Keratinocyte (primary cell): ENCODE measurements at regions not wholly inside any gene's neighbourhood (a gene's known extent, or its start where the extent isn't known, plus 50 kb on each side); places are given as distances from the start of the nearest gene placed in this dataset.

ENCODE experiments used
- DNase-seq: peaks from one replicate; pipeline ENCODE4 v3.0.0-alpha.2; 2011; ENCODE audit warnings: low read depth, missing footprints, low spot score
- FAIRE-seq: peaks from 2 replicates; lab custom pipeline; 2011; peaks lifted over from hg19 to GRCh38; lab: Jason Lieb, UNC
- H2AFZ ChIP-seq: 2 replicates; pipeline ENCODE4 v1.6.0; 2012; ENCODE audit warnings: low read length, control low read depth, inconsistent platforms; ENCODE audit not compliant: control insufficient read depth
- H3K27ac ChIP-seq: 2 replicates; pipeline ENCODE4 v1.5.1; 2011; ENCODE audit warnings: low read length; ENCODE audit not compliant: control insufficient read depth, insufficient read depth
- H3K27me3 ChIP-seq: 3 replicates; pipeline ENCODE4 v1.6.0; 2011; ENCODE audit warnings: low read length; ENCODE audit not compliant: control insufficient read depth, insufficient read depth; ENCODE audit errors: extremely low read depth
- H3K36me3 ChIP-seq, 2 experiments: 2 replicates in 1 of 2; 3 replicates in 1 of 2; pipeline ENCODE4 v1.5.1; 2011; ENCODE audit warnings: low read length in 2 of 2, mild to moderate bottlenecking in 1 of 2; ENCODE audit not compliant: control insufficient read depth in 2 of 2, insufficient read depth in 2 of 2; ENCODE audit errors: extremely low read depth in 1 of 2
- H3K4me1 ChIP-seq: 3 replicates; pipeline ENCODE4 v1.5.1; 2011; ENCODE audit warnings: low read length; ENCODE audit not compliant: control insufficient read depth, insufficient read depth; ENCODE audit errors: extremely low read depth
- H3K4me2 ChIP-seq: 3 replicates; pipeline ENCODE4 v1.6.0; 2011; ENCODE audit warnings: low read depth, low read length; ENCODE audit not compliant: control insufficient read depth, insufficient read depth; ENCODE audit errors: extremely low read depth
- H3K4me3 ChIP-seq, 3 experiments: fragments of 200-600 bp in 1 of 3; sonication (generic) in 1 of 3; 2 replicates in 2 of 3; 3 replicates in 1 of 3; pipeline ENCODE4 v1.5.1; 2011 to 2016; ENCODE audit warnings: low read length in 3 of 3, mild to moderate bottlenecking in 3 of 3, control low read depth in 2 of 3, inconsistent platforms in 1 of 3, low read depth in 1 of 3, mixed read lengths in 1 of 3, mixed run types in 1 of 3, moderate library complexity in 1 of 3; ENCODE audit not compliant: control insufficient read depth in 2 of 3, insufficient read depth in 2 of 3; ENCODE audit errors: extremely low read depth in 1 of 3
- H3K79me2 ChIP-seq: 2 replicates; pipeline ENCODE4 v1.6.0; 2012; ENCODE audit warnings: low read length; ENCODE audit not compliant: control insufficient read depth, insufficient read depth
- H3K9ac ChIP-seq: 3 replicates; pipeline ENCODE4 v1.6.0; 2011; ENCODE audit warnings: low read length; ENCODE audit not compliant: control insufficient read depth, insufficient read depth; ENCODE audit errors: extremely low read depth
- H3K9me1 ChIP-seq: 3 replicates; pipeline ENCODE4 v1.6.0; 2011; ENCODE audit warnings: low read length; ENCODE audit not compliant: control insufficient read depth, insufficient read depth; ENCODE audit errors: extremely low read depth
- H3K9me3 ChIP-seq: 2 replicates; pipeline ENCODE4 v1.5.1; 2012; ENCODE audit warnings: low read depth, low read length; ENCODE audit not compliant: control insufficient read depth
- H4K20me1 ChIP-seq: 3 replicates; pipeline ENCODE4 v1.6.0; 2011; ENCODE audit warnings: low read length; ENCODE audit not compliant: control insufficient read depth, insufficient read depth; ENCODE audit errors: extremely low read depth
- EZH2 ChIP-seq: IDR thresholded peaks from one replicate; pipeline ENCODE4 v1.6.1; 2012; ENCODE audit warnings: inconsistent platforms, mild to moderate bottlenecking, low read length, moderate library complexity
- dilution Hi-C: fragments of 300-500 bp; cut with MboI; formaldehyde crosslinking; loops from one replicate; pipeline ENCODE4 v1.7.0; 2020; ENCODE audit warnings: low sequenced_read_pairs; ENCODE audit not compliant: extremely low pct_ligation_motif_present
- TF ChIP-seq, protein P1 (sequence below), 3 experiments: IDR thresholded peaks in 1 of 3; conservative IDR thresholded peaks in 1 of 3; optimal IDR thresholded peaks in 1 of 3; 2 replicates in 2 of 3; 3 replicates in 1 of 3; pipeline versions ENCODE3 to v1.5.1; 2011; ENCODE audit warnings: low read length in 3 of 3, mild to moderate bottlenecking in 3 of 3, moderate library complexity in 2 of 3, control low read depth in 1 of 3, inconsistent platforms in 1 of 3; ENCODE audit not compliant: insufficient read depth in 2 of 3; ENCODE audit errors: extremely low read depth in 1 of 3

DNA sequence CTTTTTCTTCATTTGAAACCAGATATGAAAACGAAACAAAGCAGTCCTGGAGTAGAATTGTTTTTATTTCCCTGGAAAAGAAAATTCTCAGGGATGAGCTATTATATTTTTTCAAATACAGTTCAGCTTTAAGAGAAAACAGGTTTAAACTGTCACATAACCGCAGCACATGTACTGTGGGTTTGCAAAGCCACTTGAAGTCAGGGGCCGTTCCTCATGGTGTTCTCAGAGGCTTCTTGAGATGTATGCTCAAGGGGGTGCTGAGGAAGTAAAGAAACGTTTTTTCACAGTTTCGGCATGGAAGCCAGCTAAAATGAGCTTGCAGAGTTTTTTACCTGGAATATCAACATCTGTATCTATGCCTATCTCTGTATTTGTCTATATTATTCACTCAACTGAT lies 225.3 kb downstream of the MC4R start:
- DNase-seq (no peak), FAIRE-seq (no peak)
- H2AFZ ChIP-seq, result no peak overlapping the region
- H3K4me2 ChIP-seq, result no peak overlapping the region
- no peak overlapping the region for H3K27ac ChIP-seq
- no peaks in the 10 kb centered on the region for H3K36me3 ChIP-seq
- no peaks in the 10 kb centered on the region for H3K9me1 ChIP-seq
- H3K4me1 ChIP-seq, result no peaks in the 10 kb centered on the region
- H3K9ac ChIP-seq, result no peak overlapping the region
- no peaks in the 10 kb centered on the region for H3K27me3 ChIP-seq
- dilution Hi-C loops, result no loop called here
- H3K4me3 ChIP-seq, result no peak overlapping the region
- TF ChIP-seq, protein P1, sequence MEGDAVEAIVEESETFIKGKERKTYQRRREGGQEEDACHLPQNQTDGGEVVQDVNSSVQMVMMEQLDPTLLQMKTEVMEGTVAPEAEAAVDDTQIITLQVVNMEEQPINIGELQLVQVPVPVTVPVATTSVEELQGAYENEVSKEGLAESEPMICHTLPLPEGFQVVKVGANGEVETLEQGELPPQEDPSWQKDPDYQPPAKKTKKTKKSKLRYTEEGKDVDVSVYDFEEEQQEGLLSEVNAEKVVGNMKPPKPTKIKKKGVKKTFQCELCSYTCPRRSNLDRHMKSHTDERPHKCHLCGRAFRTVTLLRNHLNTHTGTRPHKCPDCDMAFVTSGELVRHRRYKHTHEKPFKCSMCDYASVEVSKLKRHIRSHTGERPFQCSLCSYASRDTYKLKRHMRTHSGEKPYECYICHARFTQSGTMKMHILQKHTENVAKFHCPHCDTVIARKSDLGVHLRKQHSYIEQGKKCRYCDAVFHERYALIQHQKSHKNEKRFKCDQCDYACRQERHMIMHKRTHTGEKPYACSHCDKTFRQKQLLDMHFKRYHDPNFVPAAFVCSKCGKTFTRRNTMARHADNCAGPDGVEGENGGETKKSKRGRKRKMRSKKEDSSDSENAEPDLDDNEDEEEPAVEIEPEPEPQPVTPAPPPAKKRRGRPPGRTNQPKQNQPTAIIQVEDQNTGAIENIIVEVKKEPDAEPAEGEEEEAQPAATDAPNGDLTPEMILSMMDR (optimal IDR thresholded peaks at IDR 0.05 in 1 of 3, IDR thresholded peaks at IDR 0.05 in 1 of 3, conservative IDR thresholded peaks at IDR 0.05 in 1 of 3; ENCODE audit: extremely low read depth in 1 of 3, insufficient read depth in 2 of 3, low read length in 3 of 3), result no peak
- TF ChIP-seq EZH2, result no peak
- no peaks in the 10 kb centered on the region for H3K79me2 ChIP-seq
- H3K9me3 ChIP-seq, result no peaks in the 10 kb centered on the region
- H4K20me1 ChIP-seq, result no peaks in the 10 kb centered on the region

DNA sequence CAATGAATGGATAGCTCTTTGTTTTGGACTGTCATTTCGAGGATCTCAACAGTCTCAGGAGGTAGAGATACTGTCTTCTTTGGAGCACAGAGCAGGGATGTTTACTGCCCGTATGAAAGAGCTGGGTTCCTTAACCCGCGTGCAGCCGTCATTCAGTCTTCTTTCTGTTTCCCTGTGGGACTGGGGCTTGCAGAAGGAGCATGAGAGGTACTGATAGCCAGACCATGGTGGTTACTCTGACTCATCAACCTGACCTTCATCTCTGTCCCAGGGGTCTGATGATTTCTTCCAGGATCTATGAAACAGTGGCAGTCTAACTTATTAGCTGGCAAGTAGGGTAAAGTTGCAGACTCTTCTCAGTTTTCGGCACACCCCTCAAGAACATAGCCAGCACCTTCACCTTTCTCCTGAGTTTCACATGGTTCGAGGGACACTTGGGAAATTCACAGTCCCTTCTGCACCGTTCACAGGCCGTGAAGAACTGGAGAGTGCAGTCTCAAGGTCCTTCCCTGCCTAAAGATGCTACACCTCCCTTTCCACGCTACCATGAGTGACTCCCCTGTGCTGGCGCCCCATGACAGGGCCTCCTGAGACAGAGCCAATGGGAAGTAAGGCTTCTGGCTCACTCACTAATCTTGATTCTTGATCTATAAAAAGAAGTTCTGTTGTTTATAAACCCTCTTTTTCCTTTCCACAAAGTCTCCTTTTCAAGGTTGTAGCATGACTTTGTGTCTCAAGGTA lies 226.2 kb downstream of the MC4R start:
- dilution Hi-C loops, result no loop called here
- no peak for DNase-seq
- Histone ChIP-seq H3K9me1 (no peaks in the 10 kb centered on the region), H3K9me3 (no peaks in the 10 kb centered on the region), H3K27ac (no peak overlapping the region), H3K27me3 (no peaks in the 10 kb centered on the region), H3K4me2 (no peak overlapping the region), H3K4me1 (no peaks in the 10 kb centered on the region), H2AFZ (no peak overlapping the region), H3K79me2 (no peaks in the 10 kb centered on the region), H3K36me3 (no peaks in the 10 kb centered on the region), H4K20me1 (no peaks in the 10 kb centered on the region), H3K4me3 (no peak overlapping the region), H3K9ac (no peak overlapping the region)
- TF ChIP-seq, protein P1 (optimal IDR thresholded peaks at IDR 0.05 in 1 of 3, IDR thresholded peaks at IDR 0.05 in 1 of 3, conservative IDR thresholded peaks at IDR 0.05 in 1 of 3; ENCODE audit: extremely low read depth in 1 of 3, insufficient read depth in 2 of 3, low read length in 3 of 3), result no peak
- TF ChIP-seq EZH2, result no peak
- no peak for FAIRE-seq
